ENCODE measurements at regions not wholly inside any gene's neighbourhood (a gene's known extent, or its start where the extent isn't known, plus 50 kb on each side); places are given as distances from the start of the nearest gene placed in this dataset.
"Not testable (repeated sequence)": the region's sequence is repeated elsewhere in the genome, so short reads cannot be mapped to it uniquely, and the experiment has no call there.

DNA sequence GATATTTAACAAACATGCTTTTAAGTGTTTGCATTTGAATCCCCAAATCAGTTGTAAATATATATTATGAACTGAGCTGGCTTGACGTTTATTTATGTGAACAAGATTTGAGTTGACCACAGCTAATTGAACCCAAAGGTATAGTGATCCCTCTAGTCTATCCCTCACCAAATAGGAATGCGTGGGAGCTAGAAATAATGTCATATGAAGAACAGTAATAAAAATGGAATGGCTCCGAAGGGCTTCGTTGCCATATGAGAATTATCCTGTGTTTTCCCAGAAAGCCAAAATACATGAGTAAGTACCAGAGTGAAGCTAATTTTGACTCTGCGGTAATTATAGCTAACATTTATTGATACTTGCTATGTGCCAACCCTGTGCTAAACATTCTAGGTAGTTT, 142.7 kb downstream of the ADCYAP1 start:
- DNase-seq, result no peak

DNA sequence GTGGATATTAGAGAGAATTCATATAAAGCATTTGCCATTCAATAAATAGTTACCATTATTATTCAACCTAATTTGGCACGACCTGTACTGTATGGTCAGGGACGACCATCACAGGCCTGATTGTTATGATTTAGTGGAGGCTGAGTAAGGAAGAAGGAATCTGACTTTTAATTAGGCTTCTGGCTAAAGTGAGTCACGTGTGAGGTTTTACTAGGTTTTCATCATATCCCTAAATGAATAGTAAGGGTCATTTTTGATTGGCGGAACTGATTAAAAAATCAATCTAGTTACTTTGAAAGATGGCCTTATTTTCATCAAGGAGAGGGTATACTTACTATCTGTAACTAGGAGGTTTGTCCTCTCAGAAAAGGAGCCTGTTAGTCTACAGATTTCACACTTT, 143.4 kb downstream of the ADCYAP1 start:
- DNase-seq, result no peak

DNA sequence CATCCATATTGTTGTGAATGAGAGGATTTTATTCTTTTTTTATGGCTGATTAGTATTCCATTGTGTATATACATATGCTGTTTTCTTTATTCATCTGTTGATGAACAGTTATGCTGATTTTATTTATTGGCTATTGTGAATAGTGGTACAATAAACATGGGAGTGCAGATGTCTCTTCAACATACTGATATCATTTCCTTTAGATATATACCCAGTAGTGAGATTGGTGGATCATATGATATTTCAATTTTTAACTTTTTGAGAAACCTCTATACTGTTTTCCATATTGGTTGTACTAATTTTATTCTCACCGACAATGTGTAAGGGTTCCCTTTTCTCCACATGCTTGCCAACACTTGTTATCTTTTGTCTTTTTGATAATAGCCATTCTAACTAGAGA, 144.5 kb downstream of the ADCYAP1 start:
- no peak for DNase-seq

DNA sequence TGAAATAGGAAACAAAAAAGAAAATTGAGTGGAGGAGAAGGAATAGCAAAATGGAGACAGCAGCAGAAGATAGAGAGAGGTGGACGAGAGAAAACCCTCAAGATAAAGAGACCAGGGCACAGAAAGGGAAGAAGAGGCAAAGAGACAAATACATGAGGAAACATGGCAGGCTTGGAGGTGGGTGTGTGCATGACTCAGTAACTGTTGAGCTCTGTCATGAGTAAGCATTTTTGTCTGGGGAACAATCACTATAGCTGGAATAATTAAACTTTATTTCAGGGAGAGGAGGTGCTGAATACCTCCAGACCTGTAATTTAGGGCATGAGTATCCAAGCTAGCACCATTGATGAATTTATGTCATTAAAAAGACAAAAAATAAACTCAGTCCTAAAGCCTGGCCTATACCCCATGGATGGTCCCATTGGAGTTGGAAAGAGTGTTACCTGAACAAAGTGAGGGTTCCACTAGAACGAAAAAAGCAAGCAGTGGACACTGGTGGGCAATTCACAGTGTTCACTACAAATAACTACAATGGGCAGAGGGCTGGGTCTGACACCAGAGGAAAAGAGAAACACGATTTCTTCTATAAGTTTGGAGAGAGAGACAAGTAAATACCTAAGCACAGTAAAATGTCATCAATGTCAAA, 145.5 kb downstream of the ADCYAP1 start:
- no peak for DNase-seq

DNA sequence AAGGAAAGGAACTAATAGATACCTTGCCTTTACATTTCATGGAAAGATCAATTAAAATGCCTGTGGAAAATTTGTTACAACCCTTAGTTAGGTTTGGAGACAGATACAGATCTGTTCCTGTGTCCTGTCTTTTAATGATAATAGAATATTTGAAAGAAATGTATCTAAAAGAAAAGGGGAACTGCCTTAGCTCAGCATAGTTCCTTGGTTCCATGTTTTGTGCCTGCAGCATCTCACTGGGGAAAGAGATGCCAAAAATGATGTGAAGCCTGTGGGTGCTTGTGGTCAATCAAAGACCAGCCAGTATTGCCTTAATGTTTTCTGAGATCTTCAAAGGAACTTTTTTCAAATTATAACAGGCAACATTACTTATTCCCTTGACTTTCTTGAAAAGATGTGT, 147.6 kb downstream of the ADCYAP1 start:
- DNase-seq, result no peak

DNA sequence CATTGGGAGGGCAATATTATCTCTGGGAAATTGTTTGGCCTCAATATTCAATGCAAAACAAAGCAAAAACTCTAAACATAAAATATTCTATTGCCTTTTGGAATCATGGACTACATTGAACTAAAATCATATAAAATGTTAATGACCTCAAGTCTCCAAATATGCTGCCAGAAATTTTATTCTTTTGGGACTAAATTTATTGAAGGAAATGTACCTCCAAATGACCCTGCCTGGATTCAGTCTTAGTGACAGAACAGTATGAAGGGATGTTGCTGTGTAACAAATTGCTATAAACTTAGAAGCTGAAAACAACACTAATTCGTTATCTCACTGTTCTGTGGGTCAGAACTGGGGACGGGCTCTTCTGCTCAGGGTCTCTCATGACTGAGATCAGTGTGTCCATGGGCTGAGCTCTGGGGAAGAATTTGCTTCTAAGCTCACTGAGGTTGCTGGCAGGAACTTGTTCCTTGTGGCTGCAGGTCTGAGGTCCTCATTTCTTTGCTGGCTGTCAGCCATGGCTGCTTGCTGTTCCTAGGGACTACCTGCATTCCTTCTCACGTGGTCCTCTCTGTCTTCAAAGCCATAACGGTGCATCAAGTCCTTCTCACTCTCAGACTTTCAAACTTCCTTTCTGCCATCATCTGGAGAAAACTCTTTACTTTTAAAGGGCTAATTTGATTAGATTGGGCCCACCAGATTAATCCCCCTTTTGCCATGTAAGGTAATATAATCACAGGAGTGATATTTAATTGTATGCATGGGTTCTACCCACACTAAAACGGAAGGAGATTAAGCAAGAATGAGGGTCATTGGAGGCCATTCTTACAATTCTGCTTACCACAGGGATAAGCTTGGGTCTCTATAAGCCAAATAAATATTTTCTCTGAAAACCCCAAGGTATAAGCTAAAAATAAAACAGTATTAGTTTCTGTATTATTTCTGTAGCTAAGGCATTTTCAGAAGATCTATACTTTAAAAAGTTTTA, 149.0 kb downstream of the ADCYAP1 start:
- peak; percentile 0 for DNase-seq

DNA sequence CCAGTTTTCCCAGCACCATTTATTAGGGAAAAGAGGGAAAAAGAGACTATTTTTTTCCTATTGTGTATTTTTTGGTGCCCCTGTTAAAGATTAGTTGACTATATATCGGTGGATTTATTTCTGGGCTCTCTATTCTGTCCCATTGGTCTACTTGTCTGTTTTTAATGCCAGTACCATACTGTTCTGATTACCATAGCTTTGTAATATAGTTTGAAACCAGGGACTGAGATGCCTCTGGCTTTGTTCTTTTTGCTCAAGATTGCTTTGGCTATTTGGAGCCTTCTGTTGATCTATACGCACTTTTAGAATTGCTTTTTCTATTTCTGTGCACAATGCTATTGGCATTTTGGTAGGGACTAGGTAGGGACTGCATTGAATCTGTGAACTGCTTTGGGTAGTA, 151.7 kb downstream of the ADCYAP1 start:
- DNase-seq, result no peak

DNA sequence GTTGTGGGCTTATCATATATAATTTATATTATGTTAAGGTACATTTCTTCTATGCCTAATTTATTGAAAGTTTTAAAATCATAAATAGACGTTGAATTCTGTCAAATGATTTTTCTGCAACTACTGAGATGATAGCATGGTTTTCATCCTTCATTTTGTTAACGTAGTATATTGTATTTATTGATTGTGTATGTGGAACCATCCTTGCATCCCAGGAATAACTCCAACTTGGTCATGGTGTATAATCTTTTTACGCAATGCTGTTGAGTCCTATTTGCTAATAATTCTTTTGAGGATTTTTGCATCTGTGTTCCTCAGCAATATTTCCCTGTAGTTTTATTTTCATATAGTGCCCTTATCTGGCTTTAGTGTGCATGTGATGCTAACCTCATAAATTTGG, 152.7 kb downstream of the ADCYAP1 start:
- no peak for DNase-seq

DNA sequence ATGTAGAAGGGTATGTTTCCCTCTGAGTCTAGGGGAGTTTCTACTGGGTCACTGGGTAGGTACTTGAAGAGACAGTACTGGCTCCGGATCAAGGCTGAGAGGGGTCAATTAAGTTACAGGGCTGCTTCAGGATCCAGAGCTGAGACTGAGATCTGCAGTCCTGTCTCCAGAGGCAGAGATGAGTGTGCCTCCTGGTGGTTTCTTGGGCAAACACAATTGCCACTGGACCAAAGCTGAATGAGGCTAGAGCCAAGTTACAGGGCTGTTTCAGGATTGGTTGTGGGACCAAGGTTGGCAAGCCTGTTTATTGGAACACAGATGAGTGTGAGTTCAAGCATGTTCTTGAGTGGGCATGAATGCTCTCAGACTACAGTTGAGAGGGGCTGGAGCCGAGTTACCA, 157.9 kb downstream of the ADCYAP1 start:
- peak; percentile 40 for DNase-seq

DNA sequence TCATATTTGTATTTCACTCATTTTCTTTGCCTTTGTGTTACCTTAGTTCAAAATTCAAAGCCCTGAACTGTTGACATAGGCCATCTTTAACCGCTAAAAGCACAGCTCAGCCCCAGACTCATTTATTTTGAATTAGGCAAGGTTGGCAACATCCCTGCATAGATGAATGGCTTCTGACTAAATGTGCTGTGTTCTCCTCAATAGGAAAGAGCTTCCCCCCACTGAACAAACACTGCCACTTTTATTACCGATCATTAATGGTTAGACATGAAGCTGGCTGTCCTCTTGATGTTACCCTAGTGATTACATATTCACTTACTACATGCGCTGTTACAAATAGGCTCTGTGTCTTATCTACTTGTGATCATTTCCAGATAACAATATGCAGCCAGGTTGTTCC, 170.7 kb downstream of the ADCYAP1 start:
- DNase-seq, result peak; percentile 33

DNA sequence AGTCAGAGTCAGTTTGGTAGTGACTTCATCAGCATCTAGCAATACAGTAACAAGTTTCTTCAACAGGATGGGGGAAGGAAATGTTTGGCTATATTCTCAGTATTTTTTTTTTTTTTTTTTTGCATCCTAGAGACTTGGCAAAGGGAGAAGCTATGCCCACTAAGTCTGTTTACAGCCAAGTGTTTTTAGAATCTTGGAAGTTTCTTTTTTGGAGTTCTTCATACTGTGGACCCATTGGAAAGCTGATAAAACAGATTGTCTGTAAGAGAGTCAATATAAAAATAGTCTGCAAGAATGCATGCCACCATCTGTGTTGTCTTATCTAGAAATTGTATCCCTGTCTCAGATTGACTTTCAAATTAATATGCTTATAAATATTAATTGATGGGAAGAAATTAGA, 171.2 kb downstream of the ADCYAP1 start:
- no peak for DNase-seq

DNA sequence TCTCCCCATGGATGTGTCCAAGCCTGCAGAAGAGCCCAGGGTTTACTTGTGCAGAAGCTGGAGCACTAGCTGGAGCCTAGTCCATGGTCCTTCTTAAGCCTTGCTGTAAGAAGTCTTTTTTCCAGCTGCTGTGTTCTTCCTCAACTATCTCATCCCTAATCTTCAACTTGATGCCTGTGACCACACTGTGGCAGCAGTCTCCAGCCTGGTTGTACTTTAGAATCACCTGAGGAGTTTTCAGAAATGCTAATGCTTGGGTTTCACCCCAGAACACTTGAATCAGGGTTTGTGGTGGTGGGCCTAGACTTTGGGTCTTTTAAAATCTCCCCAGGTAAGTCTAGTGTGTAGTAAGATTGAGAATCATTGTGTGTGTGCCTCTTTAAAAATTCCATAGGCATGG, 173.6 kb downstream of the ADCYAP1 start:
- DNase-seq, result no peak

DNA sequence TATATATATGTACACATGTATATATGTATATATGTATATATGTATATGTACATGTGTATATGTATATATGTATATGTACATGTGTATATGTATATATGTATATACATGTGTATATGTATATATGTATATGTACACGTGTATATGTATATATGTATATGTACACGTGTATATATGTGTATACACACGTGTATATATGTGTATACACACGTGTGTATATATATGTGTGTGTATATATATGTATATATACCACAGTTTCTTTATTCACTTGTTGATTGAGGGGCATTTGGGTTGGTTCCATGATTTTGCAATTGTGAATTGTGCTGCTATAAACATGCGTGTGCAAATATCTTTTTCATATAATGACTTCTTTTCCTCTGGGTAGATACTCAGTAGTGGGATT, 179.0 kb downstream of the ADCYAP1 start:
- DNase-seq, result not testable (repeated sequence)

DNA sequence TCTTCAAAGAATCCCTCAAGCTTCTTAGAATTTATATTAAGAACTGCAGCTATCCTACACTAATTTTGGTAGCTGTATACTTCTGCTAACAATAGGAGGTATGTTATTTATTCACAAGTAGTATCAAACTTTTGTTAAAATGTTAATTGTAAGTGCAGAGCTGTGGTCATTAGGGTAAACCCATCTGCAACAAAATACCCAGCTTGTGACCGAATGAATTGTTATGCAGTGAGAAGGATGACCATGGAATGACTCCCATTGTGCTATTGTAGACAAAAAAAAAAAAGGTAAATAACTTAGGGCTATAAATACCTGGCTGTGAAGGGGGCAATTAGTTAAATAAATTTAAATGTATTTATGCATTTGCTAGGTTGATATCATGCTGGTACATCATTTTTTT, 186.1 kb downstream of the ADCYAP1 start:
- DNase-seq, result no peak

DNA sequence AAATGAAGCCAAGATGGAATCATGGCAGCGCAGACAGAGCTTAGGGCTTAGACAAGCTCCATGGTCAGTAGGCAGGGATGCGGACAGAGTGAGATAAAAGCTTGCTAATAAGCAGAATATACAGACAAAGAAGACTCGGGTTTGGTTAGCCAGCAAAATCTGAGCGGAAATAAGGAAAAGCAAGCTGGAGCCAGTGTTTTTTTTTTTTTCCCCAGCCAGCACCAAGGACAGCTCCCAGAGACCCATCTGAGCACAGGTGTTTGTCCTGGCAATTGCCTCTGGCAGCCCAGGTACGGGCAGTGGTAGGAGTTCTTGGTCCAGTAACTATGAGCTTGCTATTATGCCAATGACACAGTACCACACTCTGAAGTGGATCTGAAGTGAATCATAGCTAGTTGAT, 187.6 kb downstream of the ADCYAP1 start:
- no peak for DNase-seq

DNA sequence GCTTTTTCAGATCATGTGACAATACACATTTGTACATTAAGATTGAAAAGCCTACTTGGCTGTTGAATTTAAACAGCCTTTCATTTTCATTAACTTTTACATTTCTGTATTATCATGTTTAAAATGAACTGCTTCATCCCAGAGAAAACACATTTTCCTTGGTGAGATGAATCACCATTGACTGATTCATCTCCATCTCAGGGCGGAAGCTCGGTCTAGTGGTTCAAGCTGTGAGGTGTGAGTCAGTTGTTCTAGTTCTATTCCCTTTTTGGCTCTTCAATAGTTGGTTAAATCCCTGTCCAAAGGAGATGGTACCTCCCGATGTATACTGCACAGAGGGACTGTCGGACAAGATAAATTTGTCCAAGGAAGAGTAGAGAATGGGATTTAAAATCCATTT, 189.7 kb downstream of the ADCYAP1 start:
- DNase-seq, result no peak

DNA sequence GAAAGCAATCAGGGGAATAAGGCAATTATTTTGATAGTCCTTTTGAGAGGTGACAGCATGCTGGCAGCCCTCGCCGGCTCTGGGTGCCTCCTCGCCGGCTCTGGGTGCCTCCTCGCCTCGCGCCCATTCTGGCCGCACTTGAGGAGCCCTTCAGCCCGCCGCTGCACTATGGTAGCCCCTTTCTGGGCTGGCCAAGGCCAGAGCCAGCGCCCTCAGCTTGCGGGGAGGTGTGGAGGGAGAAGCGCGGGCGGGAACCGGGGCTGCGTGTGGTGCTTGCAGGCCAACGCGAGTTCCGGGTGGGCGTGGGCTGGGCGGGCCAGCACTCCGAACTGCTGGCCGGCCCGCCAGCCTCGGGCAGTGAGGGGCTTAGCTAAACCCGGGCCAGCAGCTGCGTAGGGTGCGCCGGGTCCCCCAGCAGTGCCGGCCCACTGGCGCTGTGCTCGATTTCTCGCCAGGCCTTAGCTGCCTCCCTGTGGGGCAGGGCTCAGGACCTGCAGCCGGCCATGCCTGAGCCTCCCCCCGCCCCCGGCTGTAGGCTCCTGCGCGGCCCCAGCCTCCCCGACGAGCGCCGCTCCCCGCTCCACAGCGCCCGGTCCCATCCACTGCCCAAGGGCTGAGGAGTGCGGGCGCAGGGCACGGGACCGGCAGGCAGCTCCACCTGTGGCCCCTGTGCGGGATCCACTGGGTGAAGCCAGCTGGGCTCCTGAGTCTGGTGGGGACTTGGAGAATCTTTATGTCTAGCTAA, 193.5 kb downstream of the ADCYAP1 start:
- DNase-seq, result not testable (repeated sequence)

DNA sequence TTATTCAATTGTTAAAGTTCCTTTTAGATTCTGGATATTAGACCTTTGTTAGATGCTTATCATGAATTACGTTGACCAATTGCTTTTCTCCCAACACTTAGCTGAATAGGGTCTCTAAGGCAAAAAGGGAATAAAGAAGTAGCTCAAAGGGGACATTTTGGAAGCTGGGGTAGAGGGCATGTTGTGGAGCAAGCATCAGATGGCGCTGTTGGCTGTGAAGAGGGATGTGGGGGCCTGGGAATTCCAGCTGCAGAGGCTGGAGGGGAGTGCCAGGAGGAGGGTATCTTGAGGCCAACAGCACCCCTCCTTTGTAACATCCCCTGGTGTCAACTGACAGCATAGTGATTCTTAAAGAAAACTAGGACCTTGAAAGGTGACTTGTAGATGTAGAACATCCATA, 198.2 kb downstream of the ADCYAP1 start:
- no peak for DNase-seq

DNA sequence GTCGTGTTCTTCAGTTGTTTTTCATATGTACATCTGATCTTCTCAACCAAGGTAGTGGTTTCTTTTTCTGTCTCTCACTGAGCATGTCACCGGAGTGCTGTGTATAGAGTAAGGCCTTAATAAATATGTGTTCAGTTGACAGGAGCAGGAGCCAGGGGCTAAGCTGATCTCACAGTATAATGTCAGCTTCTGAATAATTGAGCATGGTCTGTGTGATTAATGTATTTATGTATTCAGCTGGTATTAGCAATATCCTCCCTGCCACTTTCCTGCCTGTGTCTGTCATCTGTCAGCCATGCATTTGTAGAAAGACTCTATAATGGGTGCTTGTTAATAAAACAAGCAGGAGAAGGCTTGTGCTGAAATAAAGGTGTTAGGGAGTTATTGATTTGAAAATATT, 198.9 kb downstream of the ADCYAP1 start:
- DNase-seq, result no peak

DNA sequence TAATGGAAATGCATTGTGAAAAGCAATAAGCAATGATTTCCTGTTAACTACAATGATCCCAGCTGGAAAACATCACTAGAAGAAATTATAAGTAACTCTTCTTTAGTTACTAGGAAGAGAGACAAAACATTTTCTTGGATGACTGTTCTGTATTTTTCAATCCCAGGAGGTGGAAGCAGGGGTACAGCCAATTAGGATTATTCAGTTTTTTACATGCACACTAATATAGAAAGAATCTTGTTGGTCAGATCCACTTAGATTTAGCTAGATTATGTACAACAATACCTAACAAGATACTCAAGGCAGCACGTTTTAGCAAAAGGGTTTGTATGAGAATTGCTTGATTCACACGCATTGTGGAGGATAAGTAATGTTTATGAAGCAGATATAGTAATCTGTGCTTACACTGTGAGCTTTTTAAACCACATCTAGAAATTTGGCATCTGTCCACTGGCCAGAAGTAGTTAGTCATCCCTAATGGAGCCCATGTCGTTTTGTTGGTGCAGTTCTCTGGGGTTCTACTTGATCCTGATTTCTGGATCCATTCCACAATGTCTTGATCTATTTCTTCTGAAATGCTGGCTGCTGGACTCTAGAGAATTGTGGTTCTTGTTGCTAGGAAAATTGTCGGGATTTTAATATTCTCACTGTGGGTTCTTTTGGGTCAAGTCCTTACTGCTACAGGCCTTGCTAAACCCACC, 199.7 kb downstream of the ADCYAP1 start:
- no peak for DNase-seq

DNA sequence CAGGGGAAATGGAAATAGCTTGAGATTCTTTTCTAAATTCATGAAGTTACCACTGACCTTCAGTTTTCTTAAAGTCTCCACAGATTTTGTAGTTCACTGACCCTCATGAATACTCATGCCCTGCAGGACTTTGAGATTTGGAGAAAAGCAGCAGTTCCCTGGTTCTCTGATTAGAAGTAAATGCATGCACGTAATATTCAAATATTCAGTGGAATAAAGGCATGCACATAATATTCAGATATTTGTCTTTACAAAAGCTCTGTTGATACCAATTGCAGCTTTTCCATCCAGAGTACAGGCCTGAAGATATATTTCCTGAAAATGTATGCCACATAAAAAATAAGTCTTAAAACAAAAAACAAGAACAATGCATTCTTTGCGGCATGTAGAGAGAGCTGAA, 219.8 kb downstream of the ADCYAP1 start:
- DNase-seq, result no peak

DNA sequence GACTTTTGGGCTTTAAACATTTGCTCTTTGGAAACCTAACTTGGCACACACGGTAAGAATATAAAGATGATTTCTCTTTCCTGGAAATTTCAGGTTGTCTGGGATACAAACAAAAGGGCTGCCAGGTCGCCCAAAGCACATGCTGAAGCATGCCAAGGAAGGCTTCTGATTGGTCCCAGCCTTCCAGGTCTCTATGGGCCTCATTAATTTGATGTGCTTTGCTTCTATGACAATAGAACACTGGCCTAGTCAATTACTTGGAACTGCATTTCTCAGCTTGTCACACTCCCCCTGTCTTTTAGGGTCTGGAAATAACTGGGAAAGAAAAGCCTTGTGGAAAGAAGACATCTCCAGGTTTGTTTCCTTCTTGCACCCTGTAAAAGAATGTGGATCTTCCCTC, 228.9 kb downstream of the ADCYAP1 start:
- no peak for DNase-seq

DNA sequence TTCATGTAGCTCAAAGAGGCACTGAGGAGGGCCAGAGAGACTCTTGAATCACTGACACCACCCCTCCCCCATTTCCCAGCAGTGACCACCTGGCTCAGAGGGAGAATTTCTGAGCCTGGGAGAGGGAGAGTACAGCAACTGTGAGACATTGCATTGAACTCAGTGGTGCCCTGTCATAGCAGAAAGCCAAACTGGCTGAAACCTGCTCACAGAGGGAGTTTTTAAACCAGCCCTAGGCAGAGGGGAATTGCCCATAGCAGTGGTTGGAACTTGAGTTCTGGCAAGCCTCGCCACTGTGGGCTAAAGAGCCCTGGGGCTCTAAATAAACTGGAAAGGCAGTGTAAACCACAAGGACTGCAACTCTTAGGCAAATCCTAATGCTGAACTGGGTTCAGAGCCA, 243.1 kb downstream of the ADCYAP1 start:
- DNase-seq, result no peak
